Esophagus squamous epithelium (tissue), 4 donors: ENCODE measurements at regions not wholly inside any gene's neighbourhood (a gene's known extent, or its start where the extent isn't known, plus 50 kb on each side); places are given as distances from the start of the nearest gene placed in this dataset.

Experiments
- CTCF ChIP-seq, 6 experiments: fragments of 450-650 bp in 4 of 6; fragments of 200-600 bp in 2 of 6; sonication (generic) in 2 of 6; IDR thresholded peaks; one replicate each; pipeline ENCODE4 v1.5.1; 2016 to 2019; ENCODE audit warnings: antibody characterized with exemption in 6 of 6, mild to moderate bottlenecking in 4 of 6, moderate library complexity in 4 of 6
- POLR2A ChIP-seq, 4 donors: fragments of 450-650 bp; IDR thresholded peaks; one replicate each; pipeline ENCODE4 v1.6.1; 2017; ENCODE audit warnings: antibody characterized with exemption in 4 of 4, mild to moderate bottlenecking in 4 of 4, moderate library complexity in 3 of 4

GRCh38 chrX:25648790-25649189, 489.4 kb upstream of the MAGEB18 start:
- TF ChIP-seq CTCF (IDR thresholded peaks at IDR 0.05), result no peak
- TF ChIP-seq POLR2A (IDR thresholded peaks at IDR 0.05), result no peak
